Activated T-cell treated with anti-CD3 and anti-CD28 coated beads, Interleukin-2, amount 50 U/mL, for 72 hours (primary cell): ENCODE measurements at regions not wholly inside any gene's neighbourhood (a gene's known extent, or its start where the extent isn't known, plus 50 kb on each side); places are given as distances from the start of the nearest gene placed in this dataset.

ENCODE experiments used
- ATAC-seq, 2 donors: fragments of 150-1000 bp; cut with Tn5 transposase; replicated peaks in 1 of 2; 2 replicates each; pipeline ENCODE4 v1.10.0; 2021; ENCODE audit warnings: moderate library complexity in 2 of 2, mild to moderate bottlenecking in 1 of 2
- DNase-seq, 2 donors: peaks; one replicate each; pipeline ENCODE4 v3.0.0; 2021 to 2022; ENCODE audit warnings: mixed read lengths in 1 of 2
- H3K27ac Mint-ChIP-seq: one replicate; pipeline ENCODE4 v1.8.0; 2022; ENCODE audit warnings: mild to moderate bottlenecking, moderate library complexity, mixed read lengths
- H3K27me3 Mint-ChIP-seq: one replicate; pipeline ENCODE4 v1.8.0; 2022; ENCODE audit warnings: low read depth, mixed read lengths
- H3K36me3 Mint-ChIP-seq, 2 donors: one replicate each; pipeline ENCODE4 v1.8.0; 2022; ENCODE audit warnings: mixed read lengths in 2 of 2, mild to moderate bottlenecking in 1 of 2; ENCODE audit not compliant: insufficient read depth in 2 of 2
- H3K4me1 Mint-ChIP-seq: one replicate; pipeline ENCODE4 v1.8.0; 2022; ENCODE audit warnings: low read depth, mixed read lengths
- H3K4me3 Mint-ChIP-seq, 2 donors: one replicate each; pipeline ENCODE4 v1.8.0; 2022; ENCODE audit warnings: mild to moderate bottlenecking in 2 of 2, mixed read lengths in 2 of 2, moderate library complexity in 2 of 2
- H3K9me3 Mint-ChIP-seq, 2 donors: one replicate each; pipeline ENCODE4 v1.8.0; 2022; ENCODE audit warnings: mixed read lengths in 2 of 2

DNA sequence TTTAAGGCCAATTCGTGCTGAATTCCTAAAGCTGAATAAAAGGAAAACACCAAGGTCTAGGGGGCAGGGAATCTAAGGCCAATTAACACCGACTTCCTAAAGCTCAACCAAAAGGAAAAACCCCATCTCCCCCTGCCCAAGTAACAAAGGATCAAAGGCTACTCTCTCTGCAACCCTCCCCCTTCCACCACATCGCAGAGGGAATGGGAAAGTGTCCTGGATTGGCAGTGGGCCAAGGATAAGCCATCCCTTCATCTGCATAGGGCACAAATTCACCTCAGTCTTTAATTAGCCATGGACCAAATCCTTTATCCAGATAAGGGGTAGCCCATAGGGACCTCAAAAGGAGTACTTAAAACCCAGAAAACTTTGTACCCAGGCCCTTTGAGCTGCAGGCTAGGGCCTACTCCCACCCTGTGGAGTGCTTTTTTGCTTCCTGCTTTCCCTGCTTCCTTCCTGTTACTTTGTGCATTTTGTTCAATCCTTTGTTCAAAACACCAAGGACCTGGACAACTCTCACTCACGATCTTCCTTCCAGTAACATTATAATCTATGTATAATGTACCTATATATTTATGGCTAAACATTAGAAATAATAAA is 2119.8 kb upstream of the CELF4 start:
- H3K27ac Mint-ChIP-seq: no peak overlapping the region
- no peak overlapping the region for H3K4me3 Mint-ChIP-seq
- peaks cover 2% of the 10 kb centered on the region in 2 donors for H3K9me3 Mint-ChIP-seq
- DNase-seq (no peak), ATAC-seq (no peak)
- no peaks in the 10 kb centered on the region for H3K36me3 Mint-ChIP-seq
- no peaks in the 10 kb centered on the region for H3K27me3 Mint-ChIP-seq
- H3K4me1 Mint-ChIP-seq: no peaks in the 10 kb centered on the region

DNA sequence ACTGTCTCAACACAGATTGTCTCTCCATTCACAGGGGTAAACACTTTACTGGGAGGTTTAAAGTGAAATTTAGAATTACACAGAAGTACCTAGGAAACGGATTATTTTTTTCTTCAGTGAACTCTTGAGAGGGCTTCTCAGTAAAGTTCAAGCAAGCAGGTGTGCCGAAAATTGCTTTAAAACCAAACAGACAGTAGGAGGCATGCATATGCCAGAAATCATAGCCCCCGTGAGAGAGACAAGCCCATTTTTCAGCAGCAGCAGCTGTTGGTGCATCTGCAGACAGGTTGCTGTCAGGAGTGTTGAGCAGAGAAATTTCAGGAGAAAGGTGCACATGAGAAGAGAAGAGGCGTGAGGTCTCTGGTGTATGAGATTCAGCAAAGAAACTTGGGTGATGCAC is 2115.5 kb upstream of the CELF4 start:
- Mint-ChIP-seq H3K4me3 (no peak overlapping the region), H3K27ac (no peak overlapping the region), H3K9me3 (peaks cover 2% of the 10 kb centered on the region in 2 donors), H3K36me3 (no peaks in the 10 kb centered on the region), H3K27me3 (no peaks in the 10 kb centered on the region), H3K4me1 (no peaks in the 10 kb centered on the region)
- ATAC-seq (no peak), DNase-seq (no peak)

DNA sequence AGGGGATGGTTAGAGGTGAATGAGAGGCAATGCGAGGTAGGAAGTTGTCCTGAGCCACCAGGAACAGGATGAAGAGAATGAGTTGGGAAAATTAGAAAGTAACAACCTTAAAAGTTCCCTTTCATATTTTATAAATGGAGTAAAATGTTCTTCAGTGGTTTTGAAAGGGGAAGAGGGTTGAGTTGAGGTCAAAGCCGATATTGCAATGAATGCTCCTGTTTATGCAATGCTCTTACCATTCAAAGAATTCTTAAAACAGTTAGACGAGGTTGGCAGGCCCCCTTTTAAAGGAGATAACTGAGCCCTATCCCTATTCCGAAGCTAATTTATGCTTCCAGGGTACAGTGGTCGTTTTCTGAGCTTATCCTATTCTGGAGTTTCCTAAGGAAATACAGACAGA is 2110.3 kb upstream of the CELF4 start:
- no peaks in the 10 kb centered on the region for H3K27me3 Mint-ChIP-seq
- peaks cover 1 to 3% of the 10 kb centered on the region in 2 donors for H3K9me3 Mint-ChIP-seq
- DNase-seq (no peak), ATAC-seq (no peak)
- no peak overlapping the region for H3K4me3 Mint-ChIP-seq
- H3K4me1 Mint-ChIP-seq: no peaks in the 10 kb centered on the region
- no peaks in the 10 kb centered on the region for H3K36me3 Mint-ChIP-seq
- H3K27ac Mint-ChIP-seq: no peak overlapping the region

DNA sequence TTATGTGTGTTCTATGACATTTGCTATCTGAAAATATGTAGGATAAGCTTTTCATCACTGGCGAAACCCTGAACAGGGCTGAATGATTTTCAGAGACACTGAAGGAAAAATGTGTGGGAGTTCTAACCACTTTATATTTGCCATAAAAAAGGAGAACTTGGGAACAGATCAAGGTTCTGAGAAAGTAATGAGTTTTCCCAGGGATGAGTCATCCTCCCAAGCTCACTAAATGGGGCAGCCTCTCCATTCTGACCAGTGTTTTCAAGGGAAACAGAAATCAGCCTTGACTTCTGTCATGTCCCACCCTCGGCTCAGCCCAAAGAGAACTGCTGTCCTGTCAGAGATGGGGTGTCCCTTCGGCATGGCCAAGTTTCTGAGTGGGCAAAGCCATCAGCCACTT is 2109.8 kb upstream of the CELF4 start:
- H3K9me3 Mint-ChIP-seq: peaks cover 1 to 3% of the 10 kb centered on the region in 2 donors
- no peak overlapping the region for H3K27ac Mint-ChIP-seq
- H3K4me1 Mint-ChIP-seq: no peaks in the 10 kb centered on the region
- no peak overlapping the region for H3K4me3 Mint-ChIP-seq
- ATAC-seq (no peak), DNase-seq (no peak)
- H3K27me3 Mint-ChIP-seq: no peaks in the 10 kb centered on the region
- no peaks in the 10 kb centered on the region for H3K36me3 Mint-ChIP-seq

DNA sequence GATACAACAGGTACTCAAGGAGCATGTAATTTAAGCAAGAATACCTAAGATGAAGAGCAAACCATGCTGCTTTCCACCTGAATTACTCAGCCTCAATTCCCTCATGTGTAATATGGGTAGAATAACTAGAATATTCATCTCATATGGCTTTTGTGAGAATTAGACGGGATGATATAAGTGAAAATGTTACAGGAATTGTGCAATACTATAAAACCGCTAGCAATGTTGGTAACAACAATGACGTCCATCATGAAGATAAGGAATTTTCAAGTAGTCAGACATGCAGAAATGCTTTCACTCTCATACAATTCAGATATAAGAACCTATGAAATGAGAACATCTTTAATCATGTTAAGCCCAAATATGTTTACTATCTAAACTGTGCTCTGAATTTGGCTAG is 2106.6 kb upstream of the CELF4 start:
- DNase-seq (no peak), ATAC-seq (no peak)
- Mint-ChIP-seq H3K36me3 (no peaks in the 10 kb centered on the region), H3K9me3 (peaks cover 1 to 8% of the 10 kb centered on the region in 2 donors), H3K27me3 (no peaks in the 10 kb centered on the region), H3K4me3 (no peak overlapping the region), H3K4me1 (no peaks in the 10 kb centered on the region), H3K27ac (no peak overlapping the region)

DNA sequence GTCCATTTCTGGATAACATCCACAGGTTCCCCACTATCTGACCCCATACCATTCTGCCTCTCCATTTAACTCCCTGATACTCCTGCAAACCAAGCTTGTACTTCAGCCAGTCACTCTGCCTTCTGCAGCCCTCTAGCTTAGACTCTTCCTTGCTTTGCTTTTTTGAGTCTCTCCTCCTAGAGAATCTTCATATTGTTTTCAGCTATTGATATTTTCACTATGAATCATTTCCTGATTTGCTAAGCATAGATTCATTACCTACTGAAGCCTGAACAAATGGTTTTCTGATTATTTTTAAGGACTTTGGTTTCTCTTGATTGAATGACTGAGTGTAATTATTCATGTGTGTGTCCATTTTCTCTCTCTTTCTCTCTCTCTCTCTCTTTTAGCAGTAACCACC is 2102.3 kb upstream of the CELF4 start:
- Mint-ChIP-seq H3K4me3 (no peak overlapping the region), H3K27ac (no peak overlapping the region), H3K9me3 (peaks cover 3 to 5% of the 10 kb centered on the region in 2 donors), H3K27me3 (no peaks in the 10 kb centered on the region), H3K4me1 (no peaks in the 10 kb centered on the region), H3K36me3 (no peaks in the 10 kb centered on the region)
- DNase-seq (no peak), ATAC-seq (no peak)

DNA sequence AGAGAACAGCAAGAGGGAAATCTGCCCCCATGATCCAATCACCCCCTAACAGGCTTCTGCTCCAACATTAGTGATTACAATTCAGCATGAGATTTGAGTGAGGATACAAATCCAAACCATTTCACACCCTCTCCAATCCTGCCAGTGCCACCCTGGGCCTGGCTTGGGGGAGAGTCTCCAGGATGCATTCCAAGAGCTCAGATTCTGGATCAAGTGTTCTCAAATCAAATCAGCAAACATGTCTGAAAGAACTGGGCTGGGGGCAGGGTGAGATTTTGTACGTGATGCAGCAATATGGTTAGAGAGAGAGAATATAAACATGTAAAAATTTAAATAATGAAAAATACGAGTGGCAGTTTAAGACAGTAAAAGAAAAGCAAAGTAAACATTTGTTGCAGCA is 2100.9 kb upstream of the CELF4 start:
- no peaks in the 10 kb centered on the region for H3K27me3 Mint-ChIP-seq
- ATAC-seq (no peak), DNase-seq (no peak)
- no peaks in the 10 kb centered on the region for H3K4me1 Mint-ChIP-seq
- peaks cover 2 to 5% of the 10 kb centered on the region in 2 donors for H3K9me3 Mint-ChIP-seq
- no peak overlapping the region for H3K4me3 Mint-ChIP-seq
- H3K27ac Mint-ChIP-seq: no peak overlapping the region
- no peaks in the 10 kb centered on the region for H3K36me3 Mint-ChIP-seq

DNA sequence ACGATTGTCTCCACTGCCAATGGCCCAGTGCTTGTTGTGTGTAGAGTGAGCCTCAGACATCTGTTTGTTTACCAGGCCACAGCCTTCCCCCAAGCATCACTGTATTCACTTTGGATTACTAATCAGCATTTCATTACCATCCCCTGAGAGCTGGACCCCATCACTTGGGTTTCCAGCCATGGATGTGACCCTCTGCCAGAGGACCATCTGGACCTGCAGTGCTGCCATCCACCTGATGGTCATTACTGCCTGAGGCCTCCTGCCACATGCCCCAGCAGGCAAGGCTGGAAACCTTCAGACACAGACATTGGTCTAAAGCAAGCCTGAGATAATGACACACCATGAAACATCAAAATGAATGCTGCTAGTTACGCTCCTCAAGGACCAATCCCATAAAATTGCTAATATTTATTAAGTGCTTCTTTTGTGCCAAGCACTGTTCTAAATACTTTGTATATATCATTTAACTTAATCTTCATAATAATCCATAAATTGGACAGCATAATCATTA is 2096.3 kb upstream of the CELF4 start:
- Mint-ChIP-seq H3K9me3 (peaks cover 0 to 3% of the 10 kb centered on the region in 2 donors), H3K36me3 (no peaks in the 10 kb centered on the region), H3K4me3 (no peak overlapping the region), H3K4me1 (no peaks in the 10 kb centered on the region), H3K27ac (no peak overlapping the region), H3K27me3 (no peaks in the 10 kb centered on the region)
- ATAC-seq: no peak
- no peak for DNase-seq

DNA sequence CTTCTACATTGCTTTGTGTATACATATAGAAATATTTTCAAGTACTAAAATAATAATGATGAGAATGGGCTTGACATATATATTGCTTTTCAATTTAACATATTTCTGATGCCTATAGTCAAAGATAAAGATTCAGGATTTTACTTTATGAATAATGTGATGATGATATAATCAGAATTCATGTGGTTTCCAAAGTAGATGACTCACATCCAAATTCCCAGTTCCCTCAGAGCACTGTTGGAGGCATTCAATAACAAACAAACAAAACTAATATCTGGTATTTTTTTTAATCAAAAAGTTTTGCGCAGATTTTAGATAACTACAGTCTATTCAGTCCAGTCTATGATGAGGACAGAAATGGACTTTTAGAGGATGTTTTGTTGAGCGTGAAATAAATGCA is 2094.5 kb upstream of the CELF4 start:
- Mint-ChIP-seq H3K27me3 (no peaks in the 10 kb centered on the region), H3K4me3 (no peak overlapping the region), H3K9me3 (peaks cover 0 to 2% of the 10 kb centered on the region in 2 donors), H3K36me3 (no peaks in the 10 kb centered on the region), H3K4me1 (no peaks in the 10 kb centered on the region), H3K27ac (no peak overlapping the region)
- ATAC-seq (no peak), DNase-seq (no peak)

DNA sequence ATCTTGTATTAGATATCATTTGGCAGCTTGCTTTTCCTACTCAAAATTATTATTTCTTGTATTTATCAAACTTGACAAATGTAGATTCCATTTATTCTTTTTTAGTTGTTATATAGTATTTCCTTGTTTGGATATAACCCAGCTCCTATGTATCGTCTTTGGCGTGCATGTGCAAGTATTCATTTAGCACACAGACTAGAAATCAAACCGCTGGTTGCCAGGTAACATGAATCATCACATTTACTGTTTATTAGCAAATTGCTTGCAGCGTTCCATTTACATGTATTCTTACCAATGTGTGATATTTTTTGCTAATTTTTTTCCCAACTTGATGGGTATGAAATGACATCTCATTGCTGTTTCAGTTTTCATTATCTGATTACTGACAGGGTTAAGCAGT is 2089.7 kb upstream of the CELF4 start:
- DNase-seq (no peak), ATAC-seq (no peak)
- H3K4me1 Mint-ChIP-seq: no peaks in the 10 kb centered on the region
- H3K4me3 Mint-ChIP-seq: no peak overlapping the region
- H3K27me3 Mint-ChIP-seq: no peaks in the 10 kb centered on the region
- no peak overlapping the region for H3K27ac Mint-ChIP-seq
- peaks cover 2 to 4% of the 10 kb centered on the region in 2 donors for H3K9me3 Mint-ChIP-seq
- no peaks in the 10 kb centered on the region for H3K36me3 Mint-ChIP-seq

DNA sequence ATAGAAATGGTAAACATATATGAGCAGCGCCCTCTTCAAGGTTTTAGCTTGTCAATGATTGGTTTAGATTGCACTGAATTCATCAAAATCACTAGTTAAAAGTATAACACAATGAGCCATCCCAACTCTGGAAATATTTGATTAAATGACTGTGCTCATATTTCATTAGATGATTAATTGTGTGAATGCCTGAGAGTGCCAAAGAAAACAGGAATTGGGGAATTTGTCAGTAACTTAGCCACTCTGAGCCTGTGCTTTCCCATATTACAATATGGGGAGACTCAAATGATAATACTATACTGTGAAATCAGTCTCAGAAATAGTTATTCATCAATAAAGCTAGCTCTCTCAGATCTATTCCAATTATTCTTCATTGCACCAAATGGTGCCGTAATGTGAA is 2087.6 kb upstream of the CELF4 start:
- Mint-ChIP-seq H3K36me3 (no peaks in the 10 kb centered on the region), H3K27me3 (no peaks in the 10 kb centered on the region), H3K9me3 (peaks cover 4% of the 10 kb centered on the region in 2 donors), H3K27ac (no peak overlapping the region), H3K4me3 (no peak overlapping the region), H3K4me1 (no peaks in the 10 kb centered on the region)
- DNase-seq: no peak
- no peak for ATAC-seq

DNA sequence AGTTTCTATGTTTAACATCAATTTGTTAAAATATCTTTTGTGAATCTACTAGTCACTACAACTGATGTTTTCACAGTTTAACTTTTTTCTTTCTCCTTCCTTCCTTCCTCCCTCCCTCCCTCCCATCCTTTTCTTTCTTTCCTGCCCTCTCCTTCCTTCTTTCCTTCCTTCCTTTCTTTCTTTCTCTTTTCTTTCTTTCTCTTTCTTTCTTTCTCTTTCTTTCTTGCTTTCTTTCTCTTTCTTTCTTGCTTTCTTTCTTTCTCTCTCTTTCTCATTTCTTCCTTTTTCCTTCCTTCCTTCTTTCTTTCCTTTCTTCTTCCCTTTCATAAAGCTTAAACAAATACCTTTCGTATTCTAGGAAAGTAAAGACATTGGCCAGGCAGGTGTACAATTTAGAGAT is 2083.0 kb upstream of the CELF4 start:
- H3K36me3 Mint-ChIP-seq: no peaks in the 10 kb centered on the region
- no peak overlapping the region for H3K4me3 Mint-ChIP-seq
- H3K9me3 Mint-ChIP-seq: peaks cover 5 to 6% of the 10 kb centered on the region in 2 donors
- DNase-seq: no peak
- H3K27ac Mint-ChIP-seq: no peak overlapping the region
- H3K27me3 Mint-ChIP-seq: no peaks in the 10 kb centered on the region
- H3K4me1 Mint-ChIP-seq: no peaks in the 10 kb centered on the region
- ATAC-seq: no peak

DNA sequence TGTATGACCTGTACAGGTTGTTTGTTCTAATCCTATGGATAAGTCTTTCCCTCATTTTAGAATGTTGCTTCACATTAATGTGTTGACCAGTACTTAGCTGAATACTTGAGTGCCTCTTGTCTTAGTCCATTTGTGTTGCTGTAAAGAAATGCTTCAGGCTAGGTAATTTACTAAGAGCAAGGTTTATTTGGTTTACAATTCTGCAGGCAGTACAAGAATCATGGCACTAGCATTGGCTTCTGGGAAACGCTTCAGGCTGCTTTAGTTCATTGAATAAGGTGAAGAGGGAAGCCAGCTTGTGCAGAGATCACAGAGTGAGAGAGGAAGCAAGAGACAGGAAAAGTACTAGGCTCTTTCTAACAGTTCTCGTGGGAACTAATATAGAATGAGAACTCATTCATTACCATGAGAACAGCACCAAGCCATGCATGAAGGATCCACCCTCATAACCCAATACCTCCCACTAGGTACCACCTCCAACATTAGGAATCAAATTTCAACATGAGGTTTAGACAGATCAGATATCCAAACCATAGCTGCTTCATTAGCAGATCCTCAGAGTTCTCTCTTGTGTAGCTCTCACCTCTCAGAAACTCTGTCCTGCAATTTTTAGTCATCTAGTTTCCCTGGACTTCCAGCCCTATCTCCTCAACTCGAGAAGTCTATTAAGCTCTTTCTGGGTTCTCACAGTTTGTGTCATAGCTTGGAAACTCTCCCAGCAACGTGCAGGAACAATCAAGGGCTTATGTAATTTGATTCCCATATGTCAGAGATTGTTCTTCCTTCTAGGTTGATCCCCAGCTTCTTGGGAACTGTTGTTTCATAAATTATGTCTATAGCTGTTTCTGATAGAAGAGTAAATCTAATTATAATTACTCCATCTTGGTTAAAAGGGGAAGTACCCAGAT is 2082.3 kb upstream of the CELF4 start:
- no peak for ATAC-seq

More for the DNA sequence above, 2082.3 kb upstream of the CELF4 start:
- Mint-ChIP-seq H3K9me3 (peaks cover 6 to 7% of the 10 kb centered on the region in 2 donors), H3K36me3 (no peaks in the 10 kb centered on the region), H3K27ac (no peak overlapping the region), H3K27me3 (no peaks in the 10 kb centered on the region), H3K4me1 (no peaks in the 10 kb centered on the region), H3K4me3 (no peak overlapping the region)
- DNase-seq: no peak
